HG03520 (cell line): ENCODE measurements at regions not wholly inside any gene's neighbourhood (a gene's known extent, or its start where the extent isn't known, plus 50 kb on each side); places are given as distances from the start of the nearest gene placed in this dataset.

Experiments used
- ATAC-seq: cut with Tn5 transposase; IDR thresholded peaks from one replicate; pipeline ENCODE4 v1.9.1; 2021; ENCODE audit warnings: mild to moderate bottlenecking, moderate library complexity; ENCODE audit not compliant: unreplicated experiment

- no peak for ATAC-seq
These were observed 99.2 kb upstream of the RAPGEF2 start for GRCh38 chr4:159003420-159004253.

GRCh38 chr4:159006202-159006601 lies 96.7 kb upstream of the RAPGEF2 start:
- ATAC-seq, result no peak

GRCh38 chr4:159008671-159009070 lies 94.2 kb upstream of the RAPGEF2 start:
- no peak for ATAC-seq

- ATAC-seq, result no peak
These were observed 93.4 kb upstream of the RAPGEF2 start for GRCh38 chr4:159009521-159009920.

GRCh38 chr4:159010100-159010499 lies 92.8 kb upstream of the RAPGEF2 start:
- ATAC-seq, result no peak

- ATAC-seq, result no peak
These were observed 92.2 kb upstream of the RAPGEF2 start for GRCh38 chr4:159010563-159011260.

- ATAC-seq, result no peak
These were observed 90.5 kb upstream of the RAPGEF2 start for GRCh38 chr4:159012381-159012780.

GRCh38 chr4:159013692-159014091 lies 89.2 kb upstream of the RAPGEF2 start:
- ATAC-seq, result no peak

GRCh38 chr4:159014859-159015258 lies 88.0 kb upstream of the RAPGEF2 start:
- no peak for ATAC-seq

GRCh38 chr4:159015841-159016240 lies 87.0 kb upstream of the RAPGEF2 start:
- no peak for ATAC-seq

GRCh38 chr4:159016593-159017024 lies 86.3 kb upstream of the RAPGEF2 start:
- ATAC-seq, result peak; percentile 37

GRCh38 chr4:159017323-159018026 lies 85.4 kb upstream of the RAPGEF2 start:
- ATAC-seq, result peak; percentile 29

GRCh38 chr4:159018062-159018629 lies 84.7 kb upstream of the RAPGEF2 start:
- ATAC-seq, result peak; percentile 96

- no peak for ATAC-seq
These were observed 83.5 kb upstream of the RAPGEF2 start for GRCh38 chr4:159019356-159019755.

GRCh38 chr4:159021597-159022385 lies 81.1 kb upstream of the RAPGEF2 start:
- no peak for ATAC-seq

- ATAC-seq, result no peak
These were observed 79.1 kb upstream of the RAPGEF2 start for GRCh38 chr4:159023741-159024140.

GRCh38 chr4:159024266-159024665 lies 78.6 kb upstream of the RAPGEF2 start:
- no peak for ATAC-seq

GRCh38 chr4:159024828-159025227 lies 78.1 kb upstream of the RAPGEF2 start:
- no peak for ATAC-seq

- ATAC-seq, result no peak
These were observed 76.5 kb upstream of the RAPGEF2 start for GRCh38 chr4:159026329-159026728.

GRCh38 chr4:159027535-159027934 lies 75.3 kb upstream of the RAPGEF2 start:
- ATAC-seq, result peak; percentile 67
